HepG2 (cell line): ENCODE measurements at regions not wholly inside any gene's neighbourhood (a gene's known extent, or its start where the extent isn't known, plus 50 kb on each side); places are given as distances from the start of the nearest gene placed in this dataset.

ENCODE experiments used
- ATAC-seq: fragments of 200-7000 bp; cut with Tn5 transposase; 3 replicates; pipeline ENCODE4 v1.9.1; 2020; ENCODE audit warnings: mild to moderate bottlenecking, moderate library complexity
- BruUV-seq: library from RNA; stranded (reverse); fragments of 400-500 nt; replicated peaks from 2 replicates; lab custom pipeline; 2021; lab: Mats Ljungman, UMichigan
- CTCF ChIA-PET: fragments of 300-600 bp; formaldehyde crosslinking; extraction: SDS; loops from one replicate; lab custom pipeline; 2021; ENCODE audit warnings: low total read pairs, inconsistent platforms, low intra/inter-chr PET ratio; lab: Yijun Ruan, JAX
- POLR2A ChIA-PET: fragments of 350-600 bp; sonication (Branson Sonifier 250); formaldehyde crosslinking; loops from one replicate; lab custom pipeline; 2020; ENCODE audit warnings: antibody characterized with exemption, inconsistent platforms; lab: Yijun Ruan, JAX
- DNase-seq: peaks from one replicate; pipeline ENCODE4 v3.0.0-alpha.2; 2015; ENCODE audit warnings: low spot score
- FAIRE-seq: peaks from 3 replicates; lab custom pipeline; 2011; peaks lifted over from hg19 to GRCh38; lab: Jason Lieb, UNC
- H2AFZ ChIP-seq: one replicate; pipeline ENCODE4 v1.6.1; 2011; ENCODE audit warnings: low read length, inconsistent platforms
- H3K27ac ChIP-seq: fragments of 300-600 bp; 3 replicates; pipeline ENCODE4 v1.8.0; 2011; ENCODE audit warnings: mixed run types, mild to moderate bottlenecking, mixed read lengths, low read length, inconsistent platforms; ENCODE audit not compliant: insufficient read depth; ENCODE audit errors: extremely low read length
- H3K27me3 ChIP-seq, 2 experiments: fragments of 200-600 bp in 1 of 2; 2 replicates in 1 of 2; 3 replicates in 1 of 2; pipeline versions ENCODE4 v1.6.0 to v1.8.0; 2011; ENCODE audit warnings: low read length in 2 of 2, mild to moderate bottlenecking in 2 of 2, moderate library complexity in 2 of 2, inconsistent platforms in 1 of 2; ENCODE audit not compliant: insufficient read depth in 2 of 2, control insufficient read depth in 1 of 2
- H3K36me3 ChIP-seq, 2 experiments: fragments of 200-600 bp in 1 of 2; replicated peaks in 1 of 2; 2 replicates in 1 of 2; 3 replicates in 1 of 2; pipeline versions ENCODE4 v1.5.1 to v1.8.0; 2011; ENCODE audit warnings: low read length in 2 of 2, inconsistent platforms in 1 of 2; ENCODE audit not compliant: insufficient read depth in 2 of 2, control insufficient read depth in 1 of 2
- H3K4me1 ChIP-seq: 2 replicates; pipeline ENCODE4 v1.5.1; 2012; ENCODE audit warnings: low read length, inconsistent platforms; ENCODE audit not compliant: insufficient read depth
- H3K4me2 ChIP-seq: 2 replicates; pipeline ENCODE4 v1.6.0; 2011; ENCODE audit warnings: low read depth, low read length, inconsistent platforms
- H3K4me3 ChIP-seq, 3 experiments: fragments of 200-600 bp in 1 of 3; sonication (generic), shearing (Covaris generic) in 1 of 3; replicated peaks in 1 of 3; 2 replicates each; pipeline ENCODE4 v1.5.1; 2011 to 2016; ENCODE audit warnings: low read length in 3 of 3, inconsistent platforms in 2 of 3, low read depth in 2 of 3, mild to moderate bottlenecking in 2 of 3, control low read depth in 1 of 3, mixed read lengths in 1 of 3; ENCODE audit not compliant: insufficient read depth in 1 of 3
- H3K79me2 ChIP-seq: one replicate; pipeline ENCODE4 v1.6.1; 2011; ENCODE audit warnings: low read length, inconsistent platforms; ENCODE audit not compliant: insufficient read depth
- H3K9ac ChIP-seq: 2 replicates; pipeline ENCODE4 v1.6.0; 2011; ENCODE audit warnings: mild to moderate bottlenecking, low read depth, low read length, inconsistent platforms; ENCODE audit not compliant: insufficient read depth
- H3K9me3 ChIP-seq: 2 replicates; pipeline ENCODE4 v1.5.1; 2012; ENCODE audit warnings: mild to moderate bottlenecking, low read length
- H4K20me1 ChIP-seq: 2 replicates; pipeline ENCODE4 v1.6.0; 2011; ENCODE audit warnings: inconsistent platforms, mild to moderate bottlenecking, low read length, moderate library complexity; ENCODE audit not compliant: insufficient read depth
- PPARG ChIP-seq: conservative IDR thresholded peaks from 2 replicates; pipeline ENCODE4 v1.6.1; 2016; ENCODE audit warnings: missing biosample characterization, missing genetic modification reagents
- RBM39 ChIP-seq: fragments of 200-400 bp; formaldehyde crosslinking; IDR thresholded peaks from one replicate; pipeline ENCODE4 v1.6.1; 2018; ENCODE audit warnings: antibody characterized with exemption, mild to moderate bottlenecking, low read depth, low read length; ENCODE audit not compliant: poor library complexity, severe bottlenecking
- TBP ChIP-seq: sonication (generic); formaldehyde crosslinking; IDR thresholded peaks from 2 replicates; pipeline ENCODE4 v1.5.0; 2020; ENCODE audit warnings: missing genetic modification reagents
- ZNF367 ChIP-seq: sonication (generic); formaldehyde crosslinking; IDR thresholded peaks from 2 replicates; pipeline ENCODE4 v1.4.0; 2020; ENCODE audit warnings: missing genetic modification reagents, borderline replicate concordance
- ZNF446 ChIP-seq: sonication (generic); formaldehyde crosslinking; IDR thresholded peaks from 2 replicates; pipeline ENCODE4 v1.5.0; 2020; ENCODE audit warnings: mild to moderate bottlenecking, missing genetic modification reagents
- ZNF589 ChIP-seq: sonication (generic); formaldehyde crosslinking; conservative IDR thresholded peaks from 2 replicates; pipeline ENCODE4 v1.8.0; 2022; ENCODE audit warnings: mild to moderate bottlenecking, moderate library complexity, missing genetic modification reagents
- WGBS: methylation state at CpG from one replicate; pipeline ENCODE4 v1.1.6; 2017; ENCODE audit warnings: low lambda C conversion rate; 5-methylcytosine and 5-hydroxymethylcytosine counted together
- in situ Hi-C: cut with HindIII; loops from 2 replicates; pipeline ENCODE4 v1.10.0; 2017; ENCODE audit warnings: low pct_unique_long_range_greater_than_20kb; ENCODE audit not compliant: extremely low pct_ligation_motif_present
- intact Hi-C: fragments of 100-400 bp; cut with micrococcal nuclease; formaldehyde crosslinking; loops from one replicate; pipeline ENCODE4 v1.10.0; 2022; ENCODE audit not compliant: unreplicated experiment

- no peak for TF ChIP-seq RBM39
These were observed 206.0 kb downstream of the ERMARD start (continued) for GRCh38 chr6:169957351-169957963.

DNA sequence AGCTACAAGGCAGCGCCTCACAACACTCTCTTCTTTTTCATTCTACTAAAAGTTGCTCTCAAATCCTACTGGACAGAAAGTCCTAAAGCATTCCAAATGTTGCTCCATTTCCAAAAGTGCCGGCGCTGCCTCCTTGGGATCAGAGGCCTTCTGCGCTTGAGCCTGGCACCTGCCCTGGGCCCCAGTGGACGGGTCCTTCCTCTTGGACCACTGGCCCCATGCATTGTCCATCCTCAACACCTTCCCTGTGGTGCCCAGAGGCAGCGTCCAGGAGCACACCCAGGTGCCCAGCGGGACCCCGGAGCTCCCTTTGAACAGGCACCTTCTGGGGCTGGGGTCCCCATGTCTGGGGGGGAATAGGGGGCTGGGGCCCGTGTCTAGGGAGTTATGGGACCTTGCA, 205.2 kb downstream of the ERMARD start:
- H3K79me2 ChIP-seq: no peaks in the 10 kb centered on the region
- H2AFZ ChIP-seq: no peak overlapping the region
- H3K4me1 ChIP-seq: no peaks in the 10 kb centered on the region
- no peaks in the 10 kb centered on the region for H3K9me3 ChIP-seq
- no TSS peak for BruUV-seq
- DNase-seq: no peak
- in situ Hi-C loops: loop anchor here (10.0 kb wide), 1 partner anchor 558 kb away; no protein-coding TSS in a partner anchor
- H3K27me3 ChIP-seq: peaks cover 3 to 50% of the 10 kb centered on the region in 2 experiments; a peak in 4 of 5 replicates
- no peak for FAIRE-seq
- WGBS: 56% methylated on average over 5 of the region's 9 CpGs
- ChIA-PET POLR2A (no interaction called here), CTCF (no interaction called here)
- no peak overlapping the region for H3K27ac ChIP-seq
- intact Hi-C loops: no loop called here
- no peak for ATAC-seq
- H3K4me2 ChIP-seq: no peak overlapping the region
- H3K9ac ChIP-seq: no peak overlapping the region
- TF ChIP-seq ZNF367 (CRISPR knock-in tag): no peak
- no peak for TF ChIP-seq TBP (CRISPR knock-in tag)
- no peak for TF ChIP-seq ZNF446 (CRISPR knock-in tag)
- no peak for TF ChIP-seq ZNF589
- TF ChIP-seq PPARG (CRISPR knock-in tag): no peak
- H3K36me3 ChIP-seq: no peaks in the 10 kb centered on the region
- H4K20me1 ChIP-seq: no peaks in the 10 kb centered on the region
- no peak overlapping the region for H3K4me3 ChIP-seq
